AG09309 (cell line): ENCODE measurements at regions not wholly inside any gene's neighbourhood (a gene's known extent, or its start where the extent isn't known, plus 50 kb on each side); places are given as distances from the start of the nearest gene placed in this dataset.

Source experiments
- DNase-seq: peaks from one replicate; pipeline ENCODE4 v3.0.0-alpha.2; 2010; ENCODE audit warnings: low read depth
- H3K4me3 ChIP-seq: 2 replicates; pipeline ENCODE4 v1.5.1; 2011; ENCODE audit warnings: mild to moderate bottlenecking, low read depth, low read length, moderate library complexity; ENCODE audit not compliant: control insufficient read depth
- CTCF ChIP-seq: IDR thresholded peaks from 2 replicates; pipeline ENCODE4 v1.5.1; 2011; ENCODE audit warnings: mild to moderate bottlenecking, low read depth, low read length, inconsistent platforms; ENCODE audit not compliant: insufficient read depth, control insufficient read depth; ENCODE audit errors: missing control alignments

- no peak for TF ChIP-seq CTCF
- no peak for DNase-seq
- no peak overlapping the region for H3K4me3 ChIP-seq
Observed at GRCh38 chr21:16865632-16866031, 647.2 kb upstream of the CXADR start.

GRCh38 chr21:16866851-16867250 lies 646.0 kb upstream of the CXADR start:
- TF ChIP-seq CTCF: no peak
- DNase-seq: no peak
- no peak overlapping the region for H3K4me3 ChIP-seq

- H3K4me3 ChIP-seq: no peak overlapping the region
- peak; percentile 32 for DNase-seq
- TF ChIP-seq CTCF: no peak
Observed at GRCh38 chr21:16870103-16870502, 642.7 kb upstream of the CXADR start.

- H3K4me3 ChIP-seq: no peak overlapping the region
- no peak for DNase-seq
- no peak for TF ChIP-seq CTCF
Observed at GRCh38 chr21:16872616-16873015, 640.2 kb upstream of the CXADR start.

- no peak for TF ChIP-seq CTCF
- H3K4me3 ChIP-seq: no peak overlapping the region
- DNase-seq: no peak
Observed at GRCh38 chr21:16873176-16873575, 639.7 kb upstream of the CXADR start.

- no peak for TF ChIP-seq CTCF
- DNase-seq: no peak
Observed at GRCh38 chr21:16873596-16873995, 639.2 kb upstream of the CXADR start.

GRCh38 chr21:16879479-16879878 lies 633.4 kb upstream of the CXADR start:
- DNase-seq: no peak
- TF ChIP-seq CTCF: no peak
- H3K4me3 ChIP-seq: no peak overlapping the region

More at GRCh38 chr21:16873596-16873995, 639.2 kb upstream of the CXADR start:
- H3K4me3 ChIP-seq: no peak overlapping the region
